ENCODE measurements at regions not wholly inside any gene's neighbourhood (a gene's known extent, or its start where the extent isn't known, plus 50 kb on each side); places are given as distances from the start of the nearest gene placed in this dataset.

GRCh38 chr11:115817844-115818468, 313.7 kb upstream of the CADM1 start:
- H3K27ac ChIP-seq: no peak overlapping the region
- H3K27me3 ChIP-seq: no peaks in the 10 kb centered on the region
- H3K4me3 ChIP-seq: no peak overlapping the region
- DNase-seq (no peak), ATAC-seq (no peak)
- no peaks in the 10 kb centered on the region for H3K36me3 ChIP-seq
- TF ChIP-seq POLR2A (IDR thresholded peaks at IDR 0.05): no peak
- TF ChIP-seq CTCF (IDR thresholded peaks at IDR 0.05 in 4 of 5, conservative IDR thresholded peaks at IDR 0.05 in 1 of 5): no peak
- no peaks in the 10 kb centered on the region for H3K4me1 ChIP-seq
- in situ Hi-C loops (cut with MboI; ENCODE audit: low sequenced_read_pairs in 4 of 4): no loop called here
- intact Hi-C loops (cut with DNase I; ENCODE audit: low total_unique reads): no loop called here
- no peaks in the 10 kb centered on the region for H3K9me3 ChIP-seq

GRCh38 chr11:115808351-115808940, 304.2 kb upstream of the CADM1 start:
- no peaks in the 10 kb centered on the region for H3K4me1 ChIP-seq
- no peaks in the 10 kb centered on the region for H3K27me3 ChIP-seq
- in situ Hi-C loops (cut with MboI; ENCODE audit: low sequenced_read_pairs in 4 of 4): no loop called here
- ATAC-seq (no peak), DNase-seq (no peak)
- H3K27ac ChIP-seq: no peak overlapping the region
- intact Hi-C loops (cut with DNase I; ENCODE audit: low total_unique reads): no loop called here
- TF ChIP-seq POLR2A (IDR thresholded peaks at IDR 0.05): no peak
- TF ChIP-seq CTCF (IDR thresholded peaks at IDR 0.05 in 4 of 5, conservative IDR thresholded peaks at IDR 0.05 in 1 of 5): no peak
- no peaks in the 10 kb centered on the region for H3K9me3 ChIP-seq
- H3K36me3 ChIP-seq: no peaks in the 10 kb centered on the region
- peak overlapping the region in 1 of 4 donors; percentile 21 for H3K4me3 ChIP-seq

GRCh38 chr11:115806056-115806455, 301.8 kb upstream of the CADM1 start:
- no peak overlapping the region for H3K4me3 ChIP-seq
- H3K9me3 ChIP-seq: no peaks in the 10 kb centered on the region
- no peaks in the 10 kb centered on the region for H3K36me3 ChIP-seq
- no peaks in the 10 kb centered on the region for H3K27me3 ChIP-seq
- in situ Hi-C loops (cut with MboI; ENCODE audit: low sequenced_read_pairs in 4 of 4) (no loop called here), intact Hi-C loops (cut with DNase I; ENCODE audit: low total_unique reads) (no loop called here)
- H3K4me1 ChIP-seq: no peaks in the 10 kb centered on the region
- no peak for DNase-seq
- no peak for ATAC-seq
- no peak for TF ChIP-seq POLR2A (IDR thresholded peaks at IDR 0.05)
- no peak for TF ChIP-seq CTCF (IDR thresholded peaks at IDR 0.05 in 4 of 5, conservative IDR thresholded peaks at IDR 0.05 in 1 of 5)
- no peak overlapping the region for H3K27ac ChIP-seq

GRCh38 chr11:115803073-115803740, 299.0 kb upstream of the CADM1 start:
- Histone ChIP-seq H3K27ac (no peak overlapping the region), H3K27me3 (no peaks in the 10 kb centered on the region), H3K36me3 (no peaks in the 10 kb centered on the region), H3K4me3 (no peak overlapping the region), H3K9me3 (no peaks in the 10 kb centered on the region), H3K4me1 (no peaks in the 10 kb centered on the region)
- in situ Hi-C loops (cut with MboI; ENCODE audit: low sequenced_read_pairs in 4 of 4) (no loop called here), intact Hi-C loops (cut with DNase I; ENCODE audit: low total_unique reads) (no loop called here)
- ATAC-seq (no peak), DNase-seq (no peak)
- TF ChIP-seq CTCF (IDR thresholded peaks at IDR 0.05 in 4 of 5, conservative IDR thresholded peaks at IDR 0.05 in 1 of 5): no peak

Data from gastrocnemius medialis (tissue), 4 donors.